ENCODE measurements at regions not wholly inside any gene's neighbourhood (a gene's known extent, or its start where the extent isn't known, plus 50 kb on each side); places are given as distances from the start of the nearest gene placed in this dataset.
A peak's percentile ranks its signal among the peaks of the same experiment; 100 is the strongest.
"Not testable (repeated sequence)": the region's sequence is repeated elsewhere in the genome, so short reads cannot be mapped to it uniquely, and the experiment has no call there.

DNA sequence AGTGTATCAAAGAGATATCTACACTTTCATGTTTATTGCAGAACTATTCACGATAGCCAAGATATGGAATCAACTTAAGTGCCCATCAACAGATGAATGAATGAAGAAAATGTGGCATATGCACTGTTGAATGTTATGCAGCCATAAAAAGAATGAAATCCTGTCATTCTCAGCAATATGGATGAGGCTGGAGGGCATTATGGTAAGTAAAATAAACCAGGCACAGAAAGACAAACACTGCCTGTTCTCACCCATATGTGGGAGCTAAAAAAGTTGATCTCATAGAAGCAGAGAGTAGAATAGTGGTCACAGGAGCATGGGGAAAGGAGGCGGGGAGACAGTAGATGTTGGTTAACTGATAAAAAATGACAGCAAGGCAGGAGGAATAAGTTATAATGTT is 561.8 kb downstream of the TOX3 start:
- intact Hi-C loops (cut with DNase I): no loop called here
- no peak overlapping the region for H3K27ac ChIP-seq
- DNase-seq (ENCODE audit: extremely low spot score in 2 of 2): no peak
- TF ChIP-seq, protein P1, sequence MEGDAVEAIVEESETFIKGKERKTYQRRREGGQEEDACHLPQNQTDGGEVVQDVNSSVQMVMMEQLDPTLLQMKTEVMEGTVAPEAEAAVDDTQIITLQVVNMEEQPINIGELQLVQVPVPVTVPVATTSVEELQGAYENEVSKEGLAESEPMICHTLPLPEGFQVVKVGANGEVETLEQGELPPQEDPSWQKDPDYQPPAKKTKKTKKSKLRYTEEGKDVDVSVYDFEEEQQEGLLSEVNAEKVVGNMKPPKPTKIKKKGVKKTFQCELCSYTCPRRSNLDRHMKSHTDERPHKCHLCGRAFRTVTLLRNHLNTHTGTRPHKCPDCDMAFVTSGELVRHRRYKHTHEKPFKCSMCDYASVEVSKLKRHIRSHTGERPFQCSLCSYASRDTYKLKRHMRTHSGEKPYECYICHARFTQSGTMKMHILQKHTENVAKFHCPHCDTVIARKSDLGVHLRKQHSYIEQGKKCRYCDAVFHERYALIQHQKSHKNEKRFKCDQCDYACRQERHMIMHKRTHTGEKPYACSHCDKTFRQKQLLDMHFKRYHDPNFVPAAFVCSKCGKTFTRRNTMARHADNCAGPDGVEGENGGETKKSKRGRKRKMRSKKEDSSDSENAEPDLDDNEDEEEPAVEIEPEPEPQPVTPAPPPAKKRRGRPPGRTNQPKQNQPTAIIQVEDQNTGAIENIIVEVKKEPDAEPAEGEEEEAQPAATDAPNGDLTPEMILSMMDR (IDR thresholded peaks at IDR 0.05): no peak
- no peak for TF ChIP-seq POLR2A (IDR thresholded peaks at IDR 0.05)
- TF ChIP-seq POLR2AphosphoS5 (IDR thresholded peaks at IDR 0.05; ENCODE audit: insufficient read depth in 1 of 2, low read depth in 1 of 2): no peak
- H3K36me3 ChIP-seq: no peaks in the 10 kb centered on the region
- H3K4me1 ChIP-seq: no peaks in the 10 kb centered on the region
- H3K4me3 ChIP-seq: no peak overlapping the region
- no peaks in the 10 kb centered on the region for H3K9me3 ChIP-seq
- no peaks in the 10 kb centered on the region for H3K27me3 ChIP-seq

DNA sequence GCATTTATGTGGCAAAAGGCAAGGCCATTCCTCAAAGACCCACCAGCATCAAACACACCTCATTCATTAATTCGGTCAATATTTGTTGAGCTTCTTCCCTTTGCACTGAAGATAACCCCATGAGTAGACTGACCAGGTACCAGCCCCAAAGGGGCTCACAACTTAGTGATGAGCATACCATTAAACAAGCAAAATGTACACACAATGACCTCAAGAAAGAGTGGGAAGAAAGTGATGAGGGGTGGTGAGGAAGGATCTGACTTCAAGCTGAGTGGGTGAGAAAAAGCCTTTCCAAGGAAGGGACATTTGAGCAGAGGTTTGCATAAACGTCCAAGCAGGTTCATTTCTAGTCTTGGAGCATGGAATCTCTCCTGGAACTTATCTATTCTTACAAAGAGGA is 562.5 kb downstream of the TOX3 start:
- intact Hi-C loops (cut with DNase I): no loop called here
- Histone ChIP-seq H3K4me1 (no peaks in the 10 kb centered on the region), H3K27ac (no peak overlapping the region), H3K27me3 (no peaks in the 10 kb centered on the region), H3K4me3 (no peak overlapping the region), H3K9me3 (no peaks in the 10 kb centered on the region), H3K36me3 (no peaks in the 10 kb centered on the region)
- DNase-seq (ENCODE audit: extremely low spot score in 2 of 2): no peak
- TF ChIP-seq POLR2A (IDR thresholded peaks at IDR 0.05) (no peak), POLR2AphosphoS5 (IDR thresholded peaks at IDR 0.05; ENCODE audit: insufficient read depth in 1 of 2, low read depth in 1 of 2) (no peak)
- TF ChIP-seq, protein P1 (IDR thresholded peaks at IDR 0.05): no peak

DNA sequence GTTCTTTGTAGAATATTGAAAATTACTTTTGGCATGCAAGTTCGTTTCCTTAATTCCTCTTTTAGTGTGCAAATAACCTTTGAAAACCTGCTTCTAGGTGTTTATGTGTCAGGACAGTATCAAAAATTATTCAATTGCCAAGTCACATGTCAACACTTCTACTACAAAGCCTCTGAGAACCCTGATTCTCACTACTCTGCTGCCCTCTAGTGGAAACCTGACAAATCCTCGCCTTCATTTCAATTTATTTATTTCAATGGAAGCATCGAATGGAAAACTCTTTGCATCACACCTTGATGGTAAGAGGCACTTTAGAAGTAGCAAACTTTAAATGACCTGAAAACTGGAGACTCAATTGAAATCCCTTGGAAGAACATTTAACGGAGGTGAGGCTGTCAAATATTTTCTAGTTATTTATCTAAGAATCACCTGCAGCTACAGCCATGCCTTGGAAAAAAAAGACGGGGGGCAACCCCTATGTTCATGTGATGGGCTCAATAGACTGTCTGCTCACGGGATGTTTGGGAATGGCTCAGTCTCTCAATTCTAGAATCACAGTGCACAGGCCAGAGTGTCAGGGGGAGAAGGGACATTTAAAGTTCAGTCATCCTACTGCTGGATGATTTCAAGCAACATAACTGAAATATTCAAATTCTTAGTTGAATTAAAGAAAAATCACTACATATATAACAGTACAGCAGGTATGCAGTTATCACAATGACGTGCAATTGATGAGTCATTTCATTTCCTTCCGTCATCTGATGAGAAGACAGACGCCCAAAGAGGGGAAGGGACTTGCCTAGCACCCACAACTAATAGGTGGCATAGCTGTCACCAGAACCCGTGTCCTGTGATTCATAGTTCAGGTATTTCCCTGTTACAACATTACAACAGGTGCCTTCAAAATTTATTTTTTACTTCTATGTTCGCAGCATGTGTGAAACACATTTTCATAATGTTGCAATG is 563.9 kb downstream of the TOX3 start:
- DNase-seq (ENCODE audit: extremely low spot score in 2 of 2): no peak
- H3K36me3 ChIP-seq: no peaks in the 10 kb centered on the region
- H3K9me3 ChIP-seq: no peaks in the 10 kb centered on the region
- TF ChIP-seq, protein P1 (IDR thresholded peaks at IDR 0.05): peak; percentile 68 to 79 (median 74)
- TF ChIP-seq POLR2A (IDR thresholded peaks at IDR 0.05) (no peak), POLR2AphosphoS5 (IDR thresholded peaks at IDR 0.05; ENCODE audit: insufficient read depth in 1 of 2, low read depth in 1 of 2) (peak in 1 of 2 donors; percentile 21)
- no peaks in the 10 kb centered on the region for H3K27me3 ChIP-seq
- H3K4me1 ChIP-seq: no peaks in the 10 kb centered on the region
- no peak overlapping the region for H3K4me3 ChIP-seq
- intact Hi-C loops (cut with DNase I): no loop called here
- no peak overlapping the region for H3K27ac ChIP-seq

DNA sequence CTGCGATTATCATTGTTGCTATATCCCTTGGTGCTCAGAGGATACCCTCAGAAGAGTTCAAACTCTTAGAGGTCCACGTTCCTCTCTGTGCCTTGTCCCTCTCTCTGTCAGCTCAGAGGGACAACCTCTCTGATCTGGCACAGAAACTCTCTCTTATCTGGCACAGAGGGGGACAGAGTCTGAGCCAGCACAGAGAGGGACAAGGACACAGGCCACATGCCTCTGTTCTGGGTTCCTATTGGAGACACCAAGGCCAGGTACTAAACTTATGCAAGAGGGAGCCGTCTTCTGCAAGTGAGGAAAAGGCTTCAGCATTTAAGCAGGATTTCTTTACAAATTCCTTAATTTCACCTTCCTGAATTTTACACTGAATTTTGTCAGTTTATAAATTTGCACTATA is 565.2 kb downstream of the TOX3 start:
- Histone ChIP-seq H3K36me3 (no peaks in the 10 kb centered on the region), H3K27ac (no peak overlapping the region), H3K4me1 (no peaks in the 10 kb centered on the region), H3K27me3 (no peaks in the 10 kb centered on the region), H3K4me3 (no peak overlapping the region), H3K9me3 (no peaks in the 10 kb centered on the region)
- TF ChIP-seq POLR2A (IDR thresholded peaks at IDR 0.05): no peak
- no peak for TF ChIP-seq POLR2AphosphoS5 (IDR thresholded peaks at IDR 0.05; ENCODE audit: insufficient read depth in 1 of 2, low read depth in 1 of 2)
- TF ChIP-seq, protein P1 (IDR thresholded peaks at IDR 0.05): no peak
- intact Hi-C loops (cut with DNase I): no loop called here
- no peak for DNase-seq (ENCODE audit: extremely low spot score in 2 of 2)

DNA sequence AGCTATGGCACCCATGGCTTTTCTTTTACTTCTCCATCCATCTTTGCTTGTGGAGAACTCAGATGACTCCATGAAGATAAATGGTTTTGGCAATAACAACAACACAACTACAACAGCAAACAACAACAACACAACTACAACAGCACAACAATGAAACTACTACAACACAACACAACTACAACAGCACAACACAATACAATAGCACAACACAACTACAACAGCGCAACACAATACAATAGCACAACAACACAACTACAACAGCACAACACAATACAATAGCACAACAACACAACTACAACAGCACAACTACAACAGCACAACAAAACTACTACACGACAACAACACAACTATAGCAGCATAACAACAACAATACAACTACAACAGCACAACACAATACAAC is 569.4 kb downstream of the TOX3 start:
- H3K9me3 ChIP-seq; H3K4me3 ChIP-seq; H3K36me3 ChIP-seq; H3K27me3 ChIP-seq; H3K4me1 ChIP-seq; intact Hi-C loops (cut with DNase I); DNase-seq (ENCODE audit: extremely low spot score in 2 of 2); H3K27ac ChIP-seq: not testable (repeated sequence)

All from vagina (tissue), 2 donors.